DND-41 (cell line): ENCODE measurements at regions not wholly inside any gene's neighbourhood (a gene's known extent, or its start where the extent isn't known, plus 50 kb on each side); places are given as distances from the start of the nearest gene placed in this dataset.

ENCODE experiments used
- ATAC-seq: fragments of 200-7000 bp; cut with Tn5 transposase; 3 replicates; pipeline ENCODE4 v1.9.1; 2021; ENCODE audit warnings: low read depth; ENCODE audit not compliant: insufficient read depth
- DNase-seq: peaks from one replicate; pipeline ENCODE4 v3.0.0-alpha.2; 2020
- H2AFZ ChIP-seq: 2 replicates; pipeline ENCODE4 v1.6.0; 2012; ENCODE audit warnings: low read depth, low read length
- H3K27ac ChIP-seq: 2 replicates; pipeline ENCODE4 v1.5.1; 2012; ENCODE audit warnings: low read length, inconsistent platforms
- H3K27me3 ChIP-seq: fragments of 200-600 bp; sonication (generic); 2 replicates; pipeline ENCODE4 v1.6.0; 2012; ENCODE audit warnings: low read length, mild to moderate bottlenecking, inconsistent platforms; ENCODE audit not compliant: insufficient read depth, poor library complexity
- H3K36me3 ChIP-seq: 2 replicates; pipeline ENCODE4 v1.5.1; 2012; ENCODE audit warnings: low read length, inconsistent platforms; ENCODE audit not compliant: insufficient read depth
- H3K4me1 ChIP-seq: 2 replicates; pipeline ENCODE4 v1.5.1; 2012; ENCODE audit warnings: mild to moderate bottlenecking, low read length; ENCODE audit not compliant: insufficient read depth
- H3K4me2 ChIP-seq: 2 replicates; pipeline ENCODE4 v1.6.0; 2012; ENCODE audit warnings: mild to moderate bottlenecking, moderate library complexity, low read length, inconsistent platforms; ENCODE audit not compliant: insufficient read depth
- H3K4me3 ChIP-seq, 2 experiments: fragments of 200-600 bp in 1 of 2; shearing (Covaris generic) in 1 of 2; 2 replicates each; pipeline ENCODE4 v1.5.1; 2012 to 2016; ENCODE audit warnings: inconsistent platforms in 2 of 2, low read length in 2 of 2, mild to moderate bottlenecking in 2 of 2, low read depth in 1 of 2, moderate library complexity in 1 of 2
- H3K79me2 ChIP-seq: 2 replicates; pipeline ENCODE4 v1.6.0; 2012; ENCODE audit warnings: low read length, inconsistent platforms; ENCODE audit not compliant: insufficient read depth
- H3K9ac ChIP-seq: 2 replicates; pipeline ENCODE4 v1.6.0; 2012; ENCODE audit warnings: low read depth, mild to moderate bottlenecking, inconsistent platforms, low read length, moderate library complexity
- H3K9me3 ChIP-seq: 2 replicates; pipeline ENCODE4 v1.5.1; 2012; ENCODE audit warnings: low read length, moderate library complexity, mild to moderate bottlenecking, inconsistent platforms; ENCODE audit not compliant: insufficient read depth, severe bottlenecking
- H4K20me1 ChIP-seq: 2 replicates; pipeline ENCODE4 v1.6.0; 2012; ENCODE audit warnings: low read length; ENCODE audit not compliant: insufficient read depth
- CTCF ChIP-seq: IDR thresholded peaks from 2 replicates; pipeline ENCODE4 v1.5.1; 2012; ENCODE audit warnings: borderline replicate concordance, low read length, moderate library complexity, mild to moderate bottlenecking; ENCODE audit not compliant: poor library complexity, severe bottlenecking; ENCODE audit errors: extremely low read depth
- EZH2 ChIP-seq: IDR thresholded peaks from 3 replicates; pipeline ENCODE4 v1.6.1; 2012; ENCODE audit warnings: borderline replicate concordance, low read depth, mild to moderate bottlenecking, moderate library complexity, low read length, inconsistent platforms; ENCODE audit not compliant: severe bottlenecking

GRCh38 chr12:13597166-13597565, 384.2 kb downstream of the GRIN2B start:
- H4K20me1 ChIP-seq = no peaks in the 10 kb centered on the region
- no peak overlapping the region for H3K9ac ChIP-seq
- H3K9me3 ChIP-seq = no peaks in the 10 kb centered on the region
- TF ChIP-seq EZH2 (no peak), CTCF (no peak)
- H3K79me2 ChIP-seq = no peaks in the 10 kb centered on the region
- no peak overlapping the region for H3K27ac ChIP-seq
- no peak overlapping the region for H3K4me2 ChIP-seq
- H2AFZ ChIP-seq = no peak overlapping the region
- H3K4me1 ChIP-seq = no peaks in the 10 kb centered on the region
- no peak overlapping the region for H3K4me3 ChIP-seq
- DNase-seq = no peak
- H3K27me3 ChIP-seq = no peaks in the 10 kb centered on the region
- no peak for ATAC-seq
- no peaks in the 10 kb centered on the region for H3K36me3 ChIP-seq

GRCh38 chr12:13596714-13597113, 384.7 kb downstream of the GRIN2B start:
- DNase-seq = no peak
- Histone ChIP-seq H3K4me2 (no peak overlapping the region), H3K27me3 (no peaks in the 10 kb centered on the region), H2AFZ (no peak overlapping the region), H3K4me1 (no peaks in the 10 kb centered on the region), H3K9me3 (no peaks in the 10 kb centered on the region), H3K27ac (no peak overlapping the region), H3K36me3 (no peaks in the 10 kb centered on the region), H4K20me1 (no peaks in the 10 kb centered on the region), H3K4me3 (no peak overlapping the region), H3K9ac (no peak overlapping the region), H3K79me2 (no peaks in the 10 kb centered on the region)
- no peak for ATAC-seq
- TF ChIP-seq CTCF (no peak), EZH2 (no peak)

GRCh38 chr12:13595536-13596443, 385.6 kb downstream of the GRIN2B start:
- H3K9ac ChIP-seq = no peak overlapping the region
- no peak overlapping the region for H3K4me2 ChIP-seq
- H3K9me3 ChIP-seq = no peaks in the 10 kb centered on the region
- H2AFZ ChIP-seq = no peak overlapping the region
- no peaks in the 10 kb centered on the region for H3K36me3 ChIP-seq
- no peak overlapping the region for H3K27ac ChIP-seq
- no peaks in the 10 kb centered on the region for H3K79me2 ChIP-seq
- DNase-seq (no peak), ATAC-seq (no peak)
- no peak overlapping the region for H3K4me3 ChIP-seq
- no peak for TF ChIP-seq CTCF
- no peak for TF ChIP-seq EZH2
- H4K20me1 ChIP-seq = no peaks in the 10 kb centered on the region
- no peaks in the 10 kb centered on the region for H3K4me1 ChIP-seq
- H3K27me3 ChIP-seq = no peaks in the 10 kb centered on the region
